Epidermal melanocyte (primary cell): ENCODE measurements at regions not wholly inside any gene's neighbourhood (a gene's known extent, or its start where the extent isn't known, plus 50 kb on each side); places are given as distances from the start of the nearest gene placed in this dataset.
"Not testable (repeated sequence)": the region's sequence is repeated elsewhere in the genome, so short reads cannot be mapped to it uniquely, and the experiment has no call there.

Experiments
- DNase-seq: peaks from one replicate; pipeline ENCODE4 v3.0.0; 2011; ENCODE audit warnings: low spot score; ENCODE audit not compliant: insufficient read length

- DNase-seq: no peak
Measured at GRCh38 chr6:21845018-21845417, 251.5 kb downstream of the SOX4 start.

DNA sequence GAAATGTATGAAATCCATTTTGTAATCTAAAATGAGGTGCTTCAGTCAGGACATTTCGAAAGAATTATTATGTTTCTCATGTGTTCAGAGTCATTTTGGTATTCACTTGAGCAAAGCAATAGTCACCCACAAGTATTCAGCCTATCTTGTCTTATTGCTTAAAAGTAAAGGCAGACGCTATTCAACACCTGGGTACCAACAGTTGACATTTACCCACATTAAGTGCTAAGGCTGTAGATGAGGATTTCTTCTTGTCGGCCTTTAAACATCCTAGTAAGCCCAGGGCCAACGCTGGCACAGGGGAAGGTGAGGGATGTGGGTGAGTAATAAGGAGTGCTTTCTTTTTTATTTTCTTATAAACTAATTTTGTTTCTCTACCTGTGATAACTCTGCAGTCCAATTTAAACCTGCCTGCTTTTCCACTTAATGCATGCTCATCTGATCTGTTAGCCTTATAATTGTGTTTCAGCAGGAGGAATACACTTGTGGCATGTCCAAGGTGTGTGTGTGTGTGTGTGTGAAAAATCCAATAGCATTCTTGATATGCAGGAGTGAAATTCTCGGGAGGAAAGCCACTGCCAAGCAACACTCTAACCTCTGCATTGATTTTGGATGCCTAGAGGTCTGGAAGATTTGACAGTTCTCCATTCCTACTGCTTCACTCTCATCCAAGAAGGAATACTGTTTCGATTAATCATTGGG is 252.0 kb downstream of the SOX4 start:
- no peak for DNase-seq

- DNase-seq: no peak
Measured at GRCh38 chr6:21846541-21847451, 253.2 kb downstream of the SOX4 start.

- DNase-seq: no peak
Measured at GRCh38 chr6:21847711-21848480, 254.3 kb downstream of the SOX4 start.

GRCh38 chr6:21850691-21851090 is 257.1 kb downstream of the SOX4 start:
- DNase-seq: no peak

DNA sequence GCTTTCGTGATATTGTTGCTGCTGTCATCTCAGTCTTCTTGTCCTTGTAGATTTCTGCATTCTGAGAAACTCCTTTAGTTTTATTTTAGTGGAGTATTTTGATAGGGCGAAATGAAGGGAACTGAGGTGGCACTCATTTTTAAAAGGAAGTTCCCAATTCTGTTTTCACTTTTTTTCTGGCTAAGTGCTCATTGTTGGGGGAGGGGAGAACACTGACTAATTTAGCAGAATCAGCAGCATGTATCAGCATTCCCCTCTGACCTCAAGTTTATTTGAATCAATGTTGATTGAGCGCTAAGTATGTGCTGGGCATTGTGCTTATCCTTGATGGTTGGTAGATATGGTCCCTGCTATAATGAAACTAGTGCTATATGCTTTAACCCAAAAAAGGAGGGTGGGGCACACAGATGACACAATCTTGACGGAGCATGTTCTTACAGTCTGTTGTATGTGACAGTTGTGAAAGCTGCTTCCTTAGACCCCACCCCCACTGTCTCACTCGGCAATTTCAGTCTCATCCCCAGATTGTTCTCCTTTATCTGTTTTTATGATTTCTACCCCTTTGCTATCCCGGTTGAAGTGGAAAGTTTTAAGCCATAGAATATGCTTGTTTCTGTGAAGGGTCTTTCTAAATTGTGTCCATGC is 262.4 kb downstream of the SOX4 start:
- no peak for DNase-seq

GRCh38 chr6:21856456-21856825 is 262.9 kb downstream of the SOX4 start:
- DNase-seq: no peak

DNA sequence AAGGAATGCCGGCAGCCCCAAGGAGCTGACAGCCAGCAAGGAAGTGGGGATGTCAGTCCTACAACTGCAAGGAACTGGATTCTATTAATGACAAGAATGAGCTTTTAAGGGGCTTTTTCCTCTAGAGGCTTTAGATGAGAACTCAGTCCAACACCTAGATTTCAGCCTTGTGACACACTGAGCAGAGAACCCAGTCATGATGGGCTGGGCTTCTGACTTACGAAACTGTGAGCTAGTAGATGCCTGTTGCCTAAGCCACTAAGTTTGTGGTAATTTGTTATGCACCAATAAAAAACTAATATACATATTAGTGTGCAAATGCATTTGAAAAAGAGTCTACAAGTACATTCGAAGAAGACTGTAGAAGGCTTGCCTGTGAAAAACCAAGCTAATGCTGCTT is 263.3 kb downstream of the SOX4 start:
- DNase-seq: no peak

- DNase-seq: no peak
Measured at GRCh38 chr6:21858076-21858475, 264.5 kb downstream of the SOX4 start.

DNA sequence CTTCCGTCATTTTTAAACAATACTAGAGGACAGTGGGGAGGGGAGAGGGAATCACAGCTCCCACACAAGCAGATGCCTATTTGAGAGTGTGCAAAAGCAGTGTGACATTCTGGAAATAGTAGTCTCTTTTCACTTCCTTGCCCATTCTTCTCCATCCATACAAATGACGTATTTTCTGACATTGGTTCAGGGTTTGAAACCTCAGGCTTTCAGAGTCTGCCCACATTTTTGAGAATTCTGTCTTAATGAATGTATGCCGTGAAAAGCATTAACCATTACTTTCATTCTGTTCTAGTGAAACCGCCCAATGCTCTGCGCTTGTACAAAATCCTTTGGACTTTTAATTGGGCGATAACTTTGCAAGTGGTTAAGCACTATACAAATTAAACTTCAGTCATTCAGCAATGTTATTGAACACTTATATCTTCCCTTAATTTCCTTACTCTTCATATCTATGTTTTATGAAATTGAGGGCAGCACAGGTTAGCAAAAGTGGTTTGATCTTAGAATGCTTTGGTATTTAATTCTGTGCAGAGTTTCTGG is 265.7 kb downstream of the SOX4 start:
- no peak for DNase-seq

GRCh38 chr6:21861942-21862341 is 268.4 kb downstream of the SOX4 start:
- no peak for DNase-seq

DNA sequence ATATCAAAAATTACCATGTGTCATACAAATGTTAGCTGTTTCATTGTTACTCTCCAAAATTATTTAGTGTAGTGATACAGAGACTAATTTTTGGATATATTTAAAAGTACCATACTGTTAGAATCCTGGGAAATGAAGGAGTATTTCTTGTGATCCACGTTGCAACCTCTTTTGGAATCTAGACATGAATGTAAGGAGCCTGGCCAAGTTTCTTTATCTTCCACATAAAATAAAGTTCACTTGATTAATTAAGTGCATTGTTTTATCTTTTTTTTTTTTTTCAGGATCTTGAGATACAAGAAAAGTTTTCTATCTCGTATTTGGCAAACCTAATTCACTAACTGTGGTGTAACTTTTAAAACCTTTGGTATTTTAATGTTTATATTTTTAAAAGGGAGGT is 270.7 kb downstream of the SOX4 start:
- DNase-seq: no peak

DNA sequence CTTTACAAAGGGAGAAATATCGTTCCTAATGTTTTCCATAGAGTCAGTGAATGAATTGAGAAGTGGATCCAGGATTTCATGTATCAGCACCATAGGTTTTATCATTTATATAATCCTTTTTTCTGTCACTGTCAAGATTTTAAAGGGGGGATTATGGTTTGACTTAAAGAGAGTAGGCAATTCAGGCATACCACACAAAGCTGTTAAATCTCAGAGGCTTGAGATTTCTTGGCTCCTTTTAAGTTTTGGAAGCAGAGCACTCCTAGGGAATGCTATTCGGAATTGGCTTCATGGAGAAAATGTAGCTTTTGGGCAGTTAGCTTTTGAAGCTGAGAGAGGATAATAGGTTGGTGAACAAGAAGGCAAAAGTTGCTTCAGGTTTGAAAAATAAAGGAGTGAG is 274.7 kb downstream of the SOX4 start:
- no peak for DNase-seq

DNA sequence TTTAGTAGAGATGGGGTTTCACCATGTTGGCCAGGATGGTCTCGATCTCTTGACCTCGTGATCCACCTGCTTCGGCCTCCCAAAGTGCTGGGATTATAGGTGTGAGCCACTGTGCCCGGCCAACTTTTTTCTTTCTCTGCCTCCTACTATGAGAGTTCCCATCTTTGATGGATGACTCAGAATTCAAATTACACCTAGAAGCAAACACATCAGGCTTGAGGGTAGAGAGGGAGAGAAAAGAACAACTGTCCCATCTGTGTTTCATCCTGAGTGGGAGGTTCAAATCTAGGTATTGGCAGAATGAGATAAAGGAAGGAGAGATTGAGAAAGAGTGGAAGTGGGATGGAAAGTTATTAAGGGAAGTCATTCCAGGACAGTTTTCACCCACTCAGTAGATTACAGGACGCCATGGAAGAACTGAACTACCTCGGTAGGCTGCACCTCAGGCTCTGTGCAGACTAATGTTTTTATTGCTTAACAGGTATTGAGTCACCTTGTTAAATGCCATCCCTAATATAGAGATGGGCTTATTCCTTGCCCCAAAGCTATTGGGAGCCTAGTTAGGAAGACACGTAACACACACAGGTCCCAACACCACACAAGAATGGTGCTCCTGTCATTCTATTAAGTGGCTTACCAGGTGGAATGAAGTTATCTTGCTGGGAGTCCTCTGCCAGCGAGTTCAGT is 275.7 kb downstream of the SOX4 start:
- no peak for DNase-seq

- DNase-seq: no peak
Measured at GRCh38 chr6:21870076-21870730, 276.7 kb downstream of the SOX4 start.

DNA sequence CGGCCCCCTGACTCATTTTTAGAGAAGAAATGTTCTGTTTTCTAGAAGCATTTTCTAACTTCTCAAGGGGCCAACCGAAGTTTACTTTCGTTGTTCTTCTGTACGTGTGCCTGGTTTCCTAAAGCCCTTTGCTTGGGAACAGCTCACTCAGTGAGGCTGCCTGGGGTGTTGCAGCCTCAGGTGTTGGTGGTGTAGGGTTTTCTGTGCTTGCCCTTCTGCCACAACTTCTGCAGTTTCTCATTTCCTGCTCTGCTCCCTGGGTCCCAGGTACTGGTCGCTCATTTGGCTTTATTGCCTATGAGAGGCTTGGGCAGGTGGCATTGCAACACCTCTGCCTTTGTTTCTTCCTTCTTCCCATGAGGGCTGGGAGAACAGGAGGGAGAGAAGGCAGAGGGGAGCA is 278.3 kb downstream of the SOX4 start:
- DNase-seq: no peak

DNA sequence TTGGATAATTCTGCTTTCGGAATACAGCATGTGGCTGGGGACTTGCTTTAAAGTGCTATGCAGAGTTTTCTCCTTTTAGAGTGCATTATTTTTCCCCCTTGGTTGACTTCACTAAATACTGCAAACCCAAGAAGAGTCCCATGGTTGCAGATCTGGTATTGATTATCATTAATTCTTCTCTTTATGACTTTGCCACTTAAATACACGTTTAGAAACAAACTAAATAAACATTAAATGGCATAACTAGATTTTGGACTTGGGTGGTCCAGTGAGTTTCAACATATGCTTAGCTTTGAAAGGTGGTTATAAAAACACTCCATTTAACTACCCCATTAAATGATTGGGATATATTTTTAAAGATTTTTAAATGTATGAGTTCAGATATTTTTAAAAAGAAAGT is 279.2 kb downstream of the SOX4 start:
- DNase-seq: no peak

DNA sequence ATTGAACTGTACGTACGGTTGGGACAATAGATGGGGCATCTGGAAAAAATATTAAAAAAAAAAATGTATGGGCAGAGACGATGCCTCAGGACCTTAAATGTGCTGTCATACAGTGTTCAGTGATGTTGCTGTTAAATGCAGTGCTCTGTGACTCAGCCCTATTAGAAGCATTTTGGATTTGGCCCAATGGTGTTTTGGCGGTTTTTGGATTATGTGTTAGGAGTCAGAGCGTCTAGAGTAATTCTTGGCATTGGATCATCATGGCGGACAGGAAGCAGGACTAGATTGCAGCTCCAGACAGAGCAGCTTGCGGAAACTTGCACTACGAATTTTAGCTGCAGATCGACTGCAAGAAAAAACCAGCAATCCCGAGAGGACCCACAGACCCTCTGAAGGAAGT is 280.0 kb downstream of the SOX4 start:
- DNase-seq: no peak

GRCh38 chr6:21874372-21874771 is 280.8 kb downstream of the SOX4 start:
- DNase-seq: no peak

DNA sequence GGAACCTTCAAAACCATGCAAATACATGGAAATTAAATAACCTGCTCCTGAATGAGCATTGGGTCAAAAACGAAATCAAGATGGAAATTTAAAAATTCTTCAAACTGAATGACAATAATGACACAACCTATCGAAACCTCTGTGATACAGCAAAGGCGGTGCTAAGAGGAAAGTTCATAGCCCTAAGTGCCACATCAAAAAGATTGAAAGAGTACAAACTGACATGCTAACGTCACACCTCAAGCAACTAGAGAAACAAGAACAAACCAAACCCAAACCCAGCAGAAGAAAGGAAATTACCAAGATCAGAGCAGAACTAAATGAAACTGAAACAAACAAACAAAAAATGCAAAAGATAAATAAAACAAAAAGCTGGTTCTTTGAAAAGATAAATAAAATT is 283.5 kb downstream of the SOX4 start:
- DNase-seq: not testable (repeated sequence)
